GM23248 (cell line): ENCODE measurements at regions not wholly inside any gene's neighbourhood (a gene's known extent, or its start where the extent isn't known, plus 50 kb on each side); places are given as distances from the start of the nearest gene placed in this dataset.

ENCODE experiments used
- EZH2 ChIP-seq: fragments of 200-600 bp; sonication (generic); IDR thresholded peaks from 2 replicates; pipeline ENCODE4 v1.6.1; 2018; ENCODE audit warnings: antibody characterized with exemption, mild to moderate bottlenecking; ENCODE audit not compliant: insufficient read depth, poor library complexity, severe bottlenecking
- EZH2phosphoT487 ChIP-seq: fragments of 200-600 bp; sonication (generic); IDR thresholded peaks from 2 replicates; pipeline ENCODE4 v1.6.1; 2018; ENCODE audit warnings: antibody characterized with exemption, moderate library complexity, mild to moderate bottlenecking, low read depth; ENCODE audit not compliant: insufficient read depth

GRCh38 chr18:3330622-3331021, 68.7 kb downstream of the MYL12B start:
- no peak for TF ChIP-seq EZH2phosphoT487
- TF ChIP-seq EZH2, result no peak
